ENCODE measurements at regions not wholly inside any gene's neighbourhood (a gene's known extent, or its start where the extent isn't known, plus 50 kb on each side); places are given as distances from the start of the nearest gene placed in this dataset. TPM values are rescaled to one million over a fixed set of nuclear protein-coding genes. Genes with fewer than 3 reads are reported as not detected.

Small RNAs in the stretch of these regions (small RNA-seq; reads per million reads assigned to genes)
- not detected for gene RNU6-439P
